Calu3 (cell line): ENCODE measurements at regions not wholly inside any gene's neighbourhood (a gene's known extent, or its start where the extent isn't known, plus 50 kb on each side); places are given as distances from the start of the nearest gene placed in this dataset.

Source experiments
- BruUV-seq: library from RNA; stranded (reverse); fragments of 400-500 nt; replicated peaks from 2 replicates; lab custom pipeline; 2021; lab: Mats Ljungman, UMichigan
- CTCF ChIA-PET: fragments of 300-600 bp; sonication (Branson Sonifier 250); formaldehyde crosslinking; loops from one replicate; lab custom pipeline; 2022; ENCODE audit warnings: antibody characterized with exemption; lab: Charles Lee
- DNase-seq: peaks from one replicate; pipeline ENCODE4 v3.0.0; 2022
- H3K27ac Mint-ChIP-seq: one replicate; pipeline ENCODE4 v1.8.0; 2022; ENCODE audit warnings: mixed read lengths; ENCODE audit not compliant: unreplicated experiment
- H3K27me3 Mint-ChIP-seq: one replicate; pipeline ENCODE4 v1.8.0; 2022; ENCODE audit warnings: mixed read lengths; ENCODE audit not compliant: unreplicated experiment
- H3K36me3 Mint-ChIP-seq: one replicate; pipeline ENCODE4 v1.8.0; 2022; ENCODE audit warnings: mild to moderate bottlenecking, moderate library complexity, mixed read lengths; ENCODE audit not compliant: insufficient read depth, unreplicated experiment
- H3K4me1 Mint-ChIP-seq: one replicate; pipeline ENCODE4 v1.8.0; 2022; ENCODE audit warnings: mild to moderate bottlenecking, low read depth, mixed read lengths; ENCODE audit not compliant: unreplicated experiment
- H3K4me3 Mint-ChIP-seq: one replicate; pipeline ENCODE4 v1.8.0; 2022; ENCODE audit warnings: mild to moderate bottlenecking, low read depth, moderate library complexity, mixed read lengths; ENCODE audit not compliant: unreplicated experiment
- H3K9me3 Mint-ChIP-seq: one replicate; pipeline ENCODE4 v1.8.0; 2022; ENCODE audit warnings: low read depth, mixed read lengths; ENCODE audit not compliant: unreplicated experiment
- CTCF ChIP-seq: fragments of 200-600 bp; IDR thresholded peaks from one replicate; pipeline ENCODE4 v1.8.0; 2022; ENCODE audit warnings: antibody characterized with exemption; ENCODE audit not compliant: unreplicated experiment
- intact Hi-C: fragments of 100-400 bp; cut with micrococcal nuclease; formaldehyde crosslinking; loops from one replicate; pipeline ENCODE4 v1.10.0; 2022; ENCODE audit not compliant: unreplicated experiment

GRCh38 chr4:19329631-19330030, 922.1 kb upstream of the SLIT2 start:
- no TSS peak for BruUV-seq
- Mint-ChIP-seq H3K4me1 (no peaks in the 10 kb centered on the region), H3K9me3 (no peaks in the 10 kb centered on the region), H3K36me3 (no peaks in the 10 kb centered on the region), H3K4me3 (no peak overlapping the region), H3K27ac (no peak overlapping the region), H3K27me3 (no peaks in the 10 kb centered on the region)
- CTCF ChIA-PET = no interaction called here
- no peak for DNase-seq
- intact Hi-C loops = no loop called here
- TF ChIP-seq CTCF = no peak

- H3K4me1 Mint-ChIP-seq = no peaks in the 10 kb centered on the region
- H3K27ac Mint-ChIP-seq = no peak overlapping the region
- H3K4me3 Mint-ChIP-seq = no peak overlapping the region
- no peak for TF ChIP-seq CTCF
- no TSS peak for BruUV-seq
- CTCF ChIA-PET = no interaction called here
- H3K9me3 Mint-ChIP-seq = no peaks in the 10 kb centered on the region
- intact Hi-C loops = no loop called here
- H3K36me3 Mint-ChIP-seq = no peaks in the 10 kb centered on the region
- DNase-seq = no peak
- no peaks in the 10 kb centered on the region for H3K27me3 Mint-ChIP-seq
These were observed 922.6 kb upstream of the SLIT2 start for GRCh38 chr4:19329077-19329476.

- H3K4me3 Mint-ChIP-seq = no peak overlapping the region
- H3K9me3 Mint-ChIP-seq = no peaks in the 10 kb centered on the region
- H3K27ac Mint-ChIP-seq = no peak overlapping the region
- intact Hi-C loops = no loop called here
- H3K36me3 Mint-ChIP-seq = no peaks in the 10 kb centered on the region
- no TSS peak for BruUV-seq
- TF ChIP-seq CTCF = no peak
- H3K27me3 Mint-ChIP-seq = no peaks in the 10 kb centered on the region
- no peaks in the 10 kb centered on the region for H3K4me1 Mint-ChIP-seq
- no peak for DNase-seq
- CTCF ChIA-PET = no interaction called here
These were observed 924.3 kb upstream of the SLIT2 start for GRCh38 chr4:19327364-19327763.

- intact Hi-C loops = no loop called here
- H3K36me3 Mint-ChIP-seq = no peaks in the 10 kb centered on the region
- DNase-seq = no peak
- no peaks in the 10 kb centered on the region for H3K4me1 Mint-ChIP-seq
- H3K4me3 Mint-ChIP-seq = no peak overlapping the region
- H3K9me3 Mint-ChIP-seq = no peaks in the 10 kb centered on the region
- no peaks in the 10 kb centered on the region for H3K27me3 Mint-ChIP-seq
- no peak overlapping the region for H3K27ac Mint-ChIP-seq
- BruUV-seq = no TSS peak
- no peak for TF ChIP-seq CTCF
- CTCF ChIA-PET = no interaction called here
These were observed 927.5 kb upstream of the SLIT2 start for GRCh38 chr4:19324184-19324583.
